HG03060 (cell line): ENCODE measurements at regions not wholly inside any gene's neighbourhood (a gene's known extent, or its start where the extent isn't known, plus 50 kb on each side); places are given as distances from the start of the nearest gene placed in this dataset.
A peak's percentile ranks its signal among the peaks of the same experiment; 100 is the strongest.
"Not testable (repeated sequence)": the region's sequence is repeated elsewhere in the genome, so short reads cannot be mapped to it uniquely, and the experiment has no call there.

ENCODE experiments used
- ATAC-seq: cut with Tn5 transposase; IDR thresholded peaks from one replicate; pipeline ENCODE4 v1.9.1; 2021; ENCODE audit warnings: low read depth, moderate number of reproducible peaks; ENCODE audit not compliant: unreplicated experiment

- not testable (repeated sequence) for ATAC-seq
Measured at GRCh38 chrX:76774912-76775311, 347.4 kb downstream of the MAGEE1 start.

GRCh38 chrX:76796311-76796710 is 368.8 kb downstream of the MAGEE1 start:
- no peak for ATAC-seq

GRCh38 chrX:76802708-76803107 is 375.2 kb downstream of the MAGEE1 start:
- no peak for ATAC-seq

DNA sequence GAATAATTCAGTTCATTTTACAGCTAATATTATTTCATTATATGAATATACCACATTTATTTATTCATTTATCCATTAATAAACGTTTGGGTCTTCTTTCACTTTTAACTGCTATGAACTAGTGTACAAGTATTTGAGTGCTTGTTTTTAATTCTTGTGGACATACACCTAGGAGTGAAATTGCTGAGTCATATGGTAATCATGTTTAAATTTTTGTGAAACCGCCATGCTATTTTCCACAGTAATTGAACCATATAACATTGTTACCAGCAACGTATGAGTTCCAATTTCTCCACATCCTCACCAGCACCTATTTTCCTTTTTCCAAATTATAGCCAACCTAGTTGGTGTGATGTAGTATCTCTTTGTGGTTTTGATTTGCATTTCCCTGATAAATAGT is 388.2 kb downstream of the MAGEE1 start:
- no peak for ATAC-seq

DNA sequence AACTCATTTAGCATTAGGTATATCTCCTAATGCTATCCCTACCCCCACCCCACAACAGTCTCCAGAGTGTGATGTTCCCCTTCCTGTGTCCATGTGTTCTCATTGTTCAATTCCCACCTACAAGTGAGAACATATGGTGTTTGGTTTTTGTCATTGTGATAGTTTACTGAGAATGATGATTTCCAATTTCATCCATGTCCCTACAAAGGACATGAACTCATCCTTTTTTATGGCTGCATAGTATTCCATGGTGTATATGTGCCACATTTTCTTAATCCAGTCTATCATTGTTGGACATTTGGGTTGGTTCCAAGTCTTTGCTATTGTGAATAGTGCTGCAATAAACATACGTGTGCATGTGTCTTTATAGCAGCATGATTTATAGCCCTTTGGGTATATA is 389.8 kb downstream of the MAGEE1 start:
- ATAC-seq: not testable (repeated sequence)

- no peak for ATAC-seq
Measured at GRCh38 chrX:76821276-76821675, 393.8 kb downstream of the MAGEE1 start.

DNA sequence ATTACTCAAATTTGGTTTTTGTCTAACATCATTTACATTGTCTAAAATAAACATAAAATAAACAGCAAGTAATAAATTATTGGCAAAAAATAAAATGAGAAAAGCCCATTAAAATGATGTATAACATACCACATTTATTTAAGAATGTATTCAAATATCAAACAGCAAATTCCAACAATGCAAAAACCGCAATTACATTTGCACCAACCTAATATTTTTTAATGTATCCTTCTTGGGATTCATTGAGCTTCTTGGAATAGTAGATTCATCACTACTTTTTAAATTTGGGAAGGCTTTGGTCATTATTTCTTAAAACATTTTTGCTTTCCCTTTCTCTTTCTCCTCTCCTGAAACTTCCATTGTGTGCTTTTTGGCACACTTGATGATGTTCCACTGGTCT is 400.2 kb downstream of the MAGEE1 start:
- ATAC-seq: no peak

GRCh38 chrX:76840902-76841301 is 413.4 kb downstream of the MAGEE1 start:
- ATAC-seq: not testable (repeated sequence)

DNA sequence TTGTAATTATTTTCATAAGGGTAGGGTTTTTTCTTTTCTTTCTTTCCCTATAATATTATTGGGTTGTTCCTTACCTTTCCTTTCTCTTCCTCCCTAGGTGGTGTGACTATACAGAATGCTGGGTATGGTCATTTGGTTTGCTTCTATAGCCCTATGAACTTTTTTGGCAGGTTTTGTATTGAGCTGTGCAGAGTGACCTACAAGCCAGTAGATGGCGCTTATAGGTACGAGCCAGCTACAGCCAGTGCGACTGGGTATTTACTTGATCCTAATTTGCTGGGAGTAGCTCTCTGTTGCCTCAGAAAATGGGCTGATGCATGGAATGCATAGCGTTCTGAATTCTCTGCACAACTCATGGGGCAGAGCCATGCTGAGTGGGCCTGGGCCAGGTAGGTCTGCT is 423.3 kb downstream of the MAGEE1 start:
- no peak for ATAC-seq

- no peak for ATAC-seq
Measured at GRCh38 chrX:76862509-76862908, 435.0 kb downstream of the MAGEE1 start.

DNA sequence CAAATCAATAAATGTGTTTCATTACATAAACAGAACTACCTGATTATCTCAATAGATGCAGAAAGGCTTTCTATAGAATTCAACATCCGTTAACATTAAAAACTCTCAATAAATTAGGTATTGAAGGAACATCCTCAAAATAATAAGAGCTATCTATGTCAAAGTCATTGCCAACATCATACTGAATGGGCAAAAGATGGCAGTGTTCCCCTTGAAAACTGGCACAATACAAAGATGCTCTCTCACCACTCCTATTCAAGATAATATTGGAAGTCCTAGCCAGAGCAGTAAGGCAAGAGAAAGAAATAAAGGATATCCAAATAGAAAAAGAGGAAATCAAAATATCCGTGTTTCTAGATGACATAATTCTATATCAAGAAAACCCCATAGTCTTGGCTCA is 466.4 kb downstream of the MAGEE1 start:
- ATAC-seq: no peak

DNA sequence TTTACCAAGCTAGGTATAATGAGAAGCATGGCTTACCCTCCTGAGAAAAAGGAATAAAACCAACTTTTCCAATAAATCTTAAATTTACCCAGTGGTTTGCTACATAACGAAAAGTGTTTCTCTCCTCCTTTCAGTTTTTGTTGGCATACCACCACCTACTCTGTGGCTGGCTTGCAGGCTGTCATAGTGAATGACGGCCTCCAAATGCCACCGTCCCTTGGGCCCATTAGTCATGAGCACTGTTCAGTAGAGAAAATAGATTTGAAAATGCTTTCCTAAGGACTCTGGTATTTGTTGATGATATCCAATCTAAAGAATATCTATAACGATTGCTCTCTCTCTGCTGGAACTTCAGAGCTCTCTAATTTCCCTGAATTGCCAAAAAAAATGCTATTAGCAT is 488.3 kb downstream of the MAGEE1 start:
- ATAC-seq: no peak

GRCh38 chrX:76918033-76918432 is 490.5 kb downstream of the MAGEE1 start:
- ATAC-seq: no peak

GRCh38 chrX:76919761-76920160 is 492.3 kb downstream of the MAGEE1 start:
- ATAC-seq: peak; percentile 47

- no peak for ATAC-seq
Measured at GRCh38 chrX:76920607-76921006, 493.1 kb downstream of the MAGEE1 start.

GRCh38 chrX:76921176-76921575 is 493.7 kb downstream of the MAGEE1 start:
- no peak for ATAC-seq

- no peak for ATAC-seq
Measured at GRCh38 chrX:76922100-76922499, 494.6 kb downstream of the MAGEE1 start.

DNA sequence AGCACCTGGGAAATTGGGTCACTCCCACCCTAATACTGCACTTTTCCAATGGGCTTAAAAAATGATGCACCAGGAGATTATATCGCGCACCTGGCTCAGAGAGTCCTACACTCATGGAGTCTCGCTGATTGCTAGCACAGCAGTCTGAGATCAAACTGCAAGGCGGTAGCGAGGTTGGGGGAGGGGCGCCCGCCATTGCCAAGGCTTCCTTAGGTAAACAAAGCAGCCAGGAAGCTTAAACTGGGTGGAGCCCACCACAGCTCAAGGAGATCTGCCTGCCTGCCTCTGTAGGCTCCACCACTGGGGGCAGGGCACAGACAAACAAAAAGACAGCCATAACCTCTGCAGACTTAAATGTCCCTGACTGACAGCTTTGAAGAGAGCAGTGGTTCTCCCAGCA is 497.1 kb downstream of the MAGEE1 start:
- not testable (repeated sequence) for ATAC-seq

DNA sequence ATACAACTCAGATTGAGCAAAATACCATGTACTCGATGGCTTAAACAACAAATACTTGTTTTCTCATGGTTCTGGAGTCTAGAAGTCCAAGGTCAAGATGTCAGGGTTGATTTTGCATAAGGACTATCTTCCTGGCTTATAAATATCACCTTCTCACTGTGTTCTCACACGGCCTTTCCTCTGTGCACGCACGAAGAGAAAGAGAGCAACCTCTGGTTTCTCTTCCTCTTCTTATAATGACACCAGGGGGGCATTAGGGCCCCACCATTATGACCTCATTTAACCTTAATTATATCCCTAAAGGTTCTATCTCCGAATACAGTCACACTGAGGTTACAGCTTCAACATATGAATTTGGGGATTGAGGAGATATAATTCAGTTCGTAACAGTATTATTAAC is 504.0 kb downstream of the MAGEE1 start:
- ATAC-seq: peak; percentile 75

GRCh38 chrX:76957485-76957884 is 489.7 kb upstream of the FGF16 start:
- ATAC-seq: no peak

DNA sequence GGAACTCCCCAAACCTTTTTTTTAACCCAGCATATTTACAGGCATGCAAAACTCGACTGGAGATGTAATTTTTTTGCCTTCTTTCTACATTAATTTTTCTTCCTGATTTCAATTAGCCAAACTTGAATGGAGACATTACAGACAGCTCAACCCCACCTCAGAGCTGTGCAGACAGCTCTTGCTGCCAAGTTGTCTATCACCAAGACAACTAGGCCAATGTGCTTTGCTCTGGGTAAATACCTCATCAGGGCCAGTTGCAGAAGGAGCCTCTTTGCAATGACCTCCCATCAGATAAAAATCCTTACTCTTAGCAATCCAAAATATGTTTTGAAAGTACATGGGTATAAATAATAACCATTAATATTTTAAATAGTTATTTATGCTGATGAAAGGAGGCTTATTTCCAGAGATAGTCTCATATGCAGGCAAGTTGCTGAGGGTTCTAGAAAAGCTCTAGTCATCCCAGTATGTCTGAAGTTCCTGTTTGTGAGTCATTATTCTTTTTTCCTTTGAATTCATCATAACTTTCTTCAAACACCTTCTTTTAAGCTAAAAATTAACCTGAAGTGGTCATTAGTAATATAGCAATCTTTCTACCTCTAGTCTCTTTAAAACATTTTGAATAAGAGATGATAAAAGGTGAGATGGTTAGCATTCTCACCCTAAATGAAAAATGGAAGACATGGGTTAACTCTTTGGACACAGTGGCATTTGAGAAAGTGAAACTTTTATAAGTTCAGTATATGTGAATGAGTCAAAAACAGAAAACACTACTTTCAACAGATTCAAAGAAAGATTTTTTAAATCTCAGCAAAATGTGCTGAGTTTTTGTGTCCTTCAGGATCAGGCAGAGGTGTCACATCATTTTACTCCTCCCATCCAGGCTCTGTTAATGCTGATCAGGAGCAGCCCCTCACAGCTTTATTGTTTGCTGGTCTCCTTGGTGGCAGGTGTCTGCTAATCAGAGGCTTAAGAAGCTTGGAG is 475.5 kb upstream of the FGF16 start:
- ATAC-seq: peak; percentile 66

- no peak for ATAC-seq
Measured at GRCh38 chrX:76977452-76977851, 469.7 kb upstream of the FGF16 start.
